ENCODE measurements at regions not wholly inside any gene's neighbourhood (a gene's known extent, or its start where the extent isn't known, plus 50 kb on each side); places are given as distances from the start of the nearest gene placed in this dataset.

- no peaks in the 10 kb centered on the region for H3K27me3 ChIP-seq (ENCODE audit: insufficient read depth, low read length)
- peaks cover 66% of the 10 kb centered on the region for H3K4me1 ChIP-seq (ENCODE audit: insufficient read depth, low read length, severe bottlenecking)
- H3K4me3 ChIP-seq (ENCODE audit: low read depth, low read length, poor library complexity, severe bottlenecking), result no peak overlapping the region
- H3K4me2 ChIP-seq (ENCODE audit: low read length), result no peak overlapping the region
- no peak overlapping the region for H3K9ac ChIP-seq (ENCODE audit: low read length)
- H3K79me2 ChIP-seq (ENCODE audit: insufficient read depth, low read length), result no peaks in the 10 kb centered on the region
- TF ChIP-seq EZH2 (IDR thresholded peaks at IDR 0.05; ENCODE audit: borderline replicate concordance, low read length) (no peak), CTCF (IDR thresholded peaks at IDR 0.05; ENCODE audit: low read length) (no peak)
- H3F3A ChIP-seq (ENCODE audit: insufficient read depth, low read length), result peaks cover 7% of the 10 kb centered on the region; the same call in 1 of the 2 replicates
- no peak overlapping the region for H3K27ac ChIP-seq (ENCODE audit: low read depth, low read length, poor library complexity, severe bottlenecking)
- H4K20me1 ChIP-seq (ENCODE audit: insufficient read depth, low read length), result no peaks in the 10 kb centered on the region
- H3K9me2 ChIP-seq (ENCODE audit: low read depth, low read length), result no peaks in the 10 kb centered on the region
- H2AFZ ChIP-seq (ENCODE audit: low read length), result no peak overlapping the region
- no peaks in the 10 kb centered on the region for H3K9me3 ChIP-seq (ENCODE audit: low read length)
- no peaks in the 10 kb centered on the region for H3K36me3 ChIP-seq (ENCODE audit: insufficient read depth, low read length)
Observed at GRCh38 chr12:124393831-124394230, 98.9 kb downstream of the RFLNA start.

GRCh38 chr12:124393414-124393790, 98.5 kb downstream of the RFLNA start:
- Histone ChIP-seq H3K4me1 (ENCODE audit: insufficient read depth, low read length, severe bottlenecking) (peaks cover 63% of the 10 kb centered on the region), H3K9me2 (ENCODE audit: low read depth, low read length) (no peaks in the 10 kb centered on the region), H2AFZ (ENCODE audit: low read length) (no peak overlapping the region), H3K9me3 (ENCODE audit: low read length) (no peaks in the 10 kb centered on the region), H3K4me2 (ENCODE audit: low read length) (no peak overlapping the region; the same call in 1 of the 2 replicates), H3K79me2 (ENCODE audit: insufficient read depth, low read length) (no peaks in the 10 kb centered on the region), H3K4me3 (ENCODE audit: low read depth, low read length, poor library complexity, severe bottlenecking) (no peak overlapping the region), H3F3A (ENCODE audit: insufficient read depth, low read length) (peaks cover 7% of the 10 kb centered on the region; the same call in 1 of the 2 replicates), H4K20me1 (ENCODE audit: insufficient read depth, low read length) (no peaks in the 10 kb centered on the region), H3K27me3 (ENCODE audit: insufficient read depth, low read length) (no peaks in the 10 kb centered on the region), H3K27ac (ENCODE audit: low read depth, low read length, poor library complexity, severe bottlenecking) (peak overlapping the region; percentile 97), H3K9ac (ENCODE audit: low read length) (no peak overlapping the region; the same call in 1 of the 2 replicates), H3K36me3 (ENCODE audit: insufficient read depth, low read length) (no peaks in the 10 kb centered on the region)
- TF ChIP-seq CTCF (IDR thresholded peaks at IDR 0.05; ENCODE audit: low read length) (no peak), EZH2 (IDR thresholded peaks at IDR 0.05; ENCODE audit: borderline replicate concordance, low read length) (no peak)

- H3K4me2 ChIP-seq (ENCODE audit: low read length), result peak overlapping the region; percentile 53; the same call in 1 of the 2 replicates
Observed at GRCh38 chr12:124392667-124393413, 97.9 kb downstream of the RFLNA start.

More at GRCh38 chr12:124392667-124393413, 97.9 kb downstream of the RFLNA start:
- Histone ChIP-seq H3K9ac (ENCODE audit: low read length) (peak overlapping the region; percentile 41; the same call in 1 of the 2 replicates), H3F3A (ENCODE audit: insufficient read depth, low read length) (peaks cover 7% of the 10 kb centered on the region; the same call in 1 of the 2 replicates), H3K27me3 (ENCODE audit: insufficient read depth, low read length) (no peaks in the 10 kb centered on the region), H3K27ac (ENCODE audit: low read depth, low read length, poor library complexity, severe bottlenecking) (peak overlapping the region; percentile 97), H3K9me2 (ENCODE audit: low read depth, low read length) (no peaks in the 10 kb centered on the region), H2AFZ (ENCODE audit: low read length) (no peak overlapping the region), H3K79me2 (ENCODE audit: insufficient read depth, low read length) (no peaks in the 10 kb centered on the region), H3K9me3 (ENCODE audit: low read length) (no peaks in the 10 kb centered on the region), H3K36me3 (ENCODE audit: insufficient read depth, low read length) (no peaks in the 10 kb centered on the region), H4K20me1 (ENCODE audit: insufficient read depth, low read length) (no peaks in the 10 kb centered on the region), H3K4me1 (ENCODE audit: insufficient read depth, low read length, severe bottlenecking) (peaks cover 63% of the 10 kb centered on the region), H3K4me3 (ENCODE audit: low read depth, low read length, poor library complexity, severe bottlenecking) (peak overlapping the region; percentile 36)
- TF ChIP-seq CTCF (IDR thresholded peaks at IDR 0.05; ENCODE audit: low read length) (no peak), EZH2 (IDR thresholded peaks at IDR 0.05; ENCODE audit: borderline replicate concordance, low read length) (no peak)
